ENCODE measurements at regions not wholly inside any gene's neighbourhood (a gene's known extent, or its start where the extent isn't known, plus 50 kb on each side); places are given as distances from the start of the nearest gene placed in this dataset.

GRCh38 chr22:47656806-47657205 lies 894.4 kb downstream of the TBC1D22A start:
- ChIA-PET POLR2A (no interaction called here), CTCF (no interaction called here), RAD21 (ENCODE audit: low non-redundant PET in 1 of 2, low total read pairs in 2 of 2, uncharacterized antibody in 2 of 2, unreplicated experiment in 2 of 2) (no interaction called here)
- no peak overlapping the region for H3K4me3 ChIP-seq (replicated peaks in 1 of 2; ENCODE audit: low read depth in 1 of 2, low read length in 2 of 2)
- H3K36me3 ChIP-seq (ENCODE audit: control insufficient read depth in 1 of 2, insufficient read depth in 2 of 2, low read length in 2 of 2) = 0 out of 4 replicates have a peak, but pooled peaks cover 0 to 3% of the 10 kb centered on the region in 2 experiments
- intact Hi-C loops (cut with micrococcal nuclease) = no loop called here
- no peaks in the 10 kb centered on the region for H3K9me3 ChIP-seq (ENCODE audit: control insufficient read depth in 1 of 2, insufficient read depth in 1 of 2, low read depth in 1 of 2, low read length in 2 of 2)
- no peaks in the 10 kb centered on the region for H3K9me2 ChIP-seq (ENCODE audit: insufficient read depth)
- H4K20me1 ChIP-seq (ENCODE audit: insufficient read depth) = no peaks in the 10 kb centered on the region
- H3K4me2 ChIP-seq (ENCODE audit: low read length) = no peak overlapping the region
- H3K4me1 ChIP-seq (ENCODE audit: control insufficient read depth in 1 of 2, insufficient read depth in 2 of 2, low read length in 2 of 2) = no peaks in the 10 kb centered on the region
- no peak overlapping the region for H3K27ac ChIP-seq (ENCODE audit: low read depth, low read length)
- ATAC-seq (no peak), DNase-seq (ENCODE audit: low read depth, low spot score) (no peak)
- no TSS peak for BruUV-seq (replicated peaks)
- H2AFZ ChIP-seq (ENCODE audit: low read depth, low read length, poor library complexity, severe bottlenecking) = no peak overlapping the region
- H3K27me3 ChIP-seq (ENCODE audit: insufficient read depth, low read length) = no peaks in the 10 kb centered on the region
- H3K79me2 ChIP-seq (ENCODE audit: insufficient read depth, low read length) = no peaks in the 10 kb centered on the region
- H3K9ac ChIP-seq (ENCODE audit: low read length) = no peak overlapping the region
- TF ChIP-seq ATF3 (IDR thresholded peaks at IDR 0.05) = no peak
- TF ChIP-seq REST (IDR thresholded peaks at IDR 0.05; ENCODE audit: low read depth) = no peak
- no peak for TF ChIP-seq EZH2 (IDR thresholded peaks at IDR 0.05)
- no peak for TF ChIP-seq EZH2phosphoT487 (IDR thresholded peaks at IDR 0.05; ENCODE audit: borderline replicate concordance)
- TF ChIP-seq ZBTB33 (IDR thresholded peaks at IDR 0.05; ENCODE audit: extremely low read depth, insufficient replicate concordance, low read length) = no peak
- TF ChIP-seq SRF (IDR thresholded peaks at IDR 0.05; ENCODE audit: low read depth) = no peak
- TF ChIP-seq RAD21 (IDR thresholded peaks at IDR 0.05; ENCODE audit: low read depth) = no peak
